GM23338 (cell line): ENCODE measurements at regions not wholly inside any gene's neighbourhood (a gene's known extent, or its start where the extent isn't known, plus 50 kb on each side); places are given as distances from the start of the nearest gene placed in this dataset.

Source experiments
- EZH2 ChIP-seq: fragments of 200-600 bp; sonication (generic); IDR thresholded peaks from one replicate; pipeline ENCODE4 v1.8.0; 2017; ENCODE audit warnings: antibody characterized with exemption, mild to moderate bottlenecking, low read depth; ENCODE audit not compliant: unreplicated experiment
- EZH2phosphoT487 ChIP-seq: fragments of 200-600 bp; sonication (generic); IDR thresholded peaks from one replicate; pipeline ENCODE4 v1.8.1; 2018; ENCODE audit warnings: antibody characterized with exemption; ENCODE audit not compliant: unreplicated experiment
- POLR2AphosphoS5 ChIP-seq: IDR thresholded peaks from 2 replicates; pipeline ENCODE4 v1.6.1; 2016; ENCODE audit warnings: antibody characterized with exemption, low read depth
- TF ChIP-seq, protein P1 (sequence below): IDR thresholded peaks from one replicate; pipeline ENCODE4 v1.6.1; 2018; ENCODE audit warnings: antibody characterized with exemption; ENCODE audit not compliant: unreplicated experiment
- TF ChIP-seq, protein P2 (sequence below), 2 experiments: fragments of 200-600 bp in 1 of 2; sonication (generic) in 1 of 2; conservative IDR thresholded peaks; 2 replicates each; pipeline versions ENCODE4 v1.5.1 to v1.6.1; 2016 to 2017; ENCODE audit warnings: antibody characterized with exemption in 2 of 2, low read depth in 2 of 2, mild to moderate bottlenecking in 2 of 2, moderate library complexity in 1 of 2
- TF ChIP-seq, protein P3 (sequence below): IDR thresholded peaks from 2 replicates; pipeline ENCODE4 v1.6.1; 2016; ENCODE audit warnings: antibody characterized with exemption

DNA sequence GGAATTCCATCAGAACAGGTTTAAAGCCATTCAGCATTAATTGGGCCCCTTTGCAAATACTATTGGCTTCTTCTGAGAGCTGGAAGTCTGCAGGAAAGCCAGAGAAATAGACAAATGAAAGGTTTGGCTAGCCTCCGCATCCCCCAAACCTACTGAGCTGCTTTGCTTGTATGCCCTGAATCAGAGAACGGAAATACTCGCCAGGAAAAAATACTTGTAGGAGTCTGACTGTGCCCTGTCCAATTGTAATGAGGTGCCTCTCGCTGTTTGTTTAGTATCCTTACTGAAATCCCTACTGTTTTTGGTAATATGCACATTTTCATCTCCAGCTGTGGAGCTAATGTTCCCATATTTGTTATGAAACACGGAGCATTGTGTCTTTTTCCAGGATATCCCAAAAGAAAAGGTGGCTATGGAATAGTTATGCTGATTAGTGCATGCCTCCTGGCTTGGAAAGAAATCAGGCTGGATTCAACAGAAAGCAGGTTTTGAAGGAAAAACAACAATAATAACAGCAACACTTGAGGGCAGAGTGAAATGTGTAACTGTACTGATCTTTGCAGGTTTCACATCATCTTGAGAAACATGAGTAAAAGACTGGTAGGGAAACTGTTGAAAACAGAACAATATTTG lies 50.7 kb upstream of the NLGN4X start:
- TF ChIP-seq, protein P1, sequence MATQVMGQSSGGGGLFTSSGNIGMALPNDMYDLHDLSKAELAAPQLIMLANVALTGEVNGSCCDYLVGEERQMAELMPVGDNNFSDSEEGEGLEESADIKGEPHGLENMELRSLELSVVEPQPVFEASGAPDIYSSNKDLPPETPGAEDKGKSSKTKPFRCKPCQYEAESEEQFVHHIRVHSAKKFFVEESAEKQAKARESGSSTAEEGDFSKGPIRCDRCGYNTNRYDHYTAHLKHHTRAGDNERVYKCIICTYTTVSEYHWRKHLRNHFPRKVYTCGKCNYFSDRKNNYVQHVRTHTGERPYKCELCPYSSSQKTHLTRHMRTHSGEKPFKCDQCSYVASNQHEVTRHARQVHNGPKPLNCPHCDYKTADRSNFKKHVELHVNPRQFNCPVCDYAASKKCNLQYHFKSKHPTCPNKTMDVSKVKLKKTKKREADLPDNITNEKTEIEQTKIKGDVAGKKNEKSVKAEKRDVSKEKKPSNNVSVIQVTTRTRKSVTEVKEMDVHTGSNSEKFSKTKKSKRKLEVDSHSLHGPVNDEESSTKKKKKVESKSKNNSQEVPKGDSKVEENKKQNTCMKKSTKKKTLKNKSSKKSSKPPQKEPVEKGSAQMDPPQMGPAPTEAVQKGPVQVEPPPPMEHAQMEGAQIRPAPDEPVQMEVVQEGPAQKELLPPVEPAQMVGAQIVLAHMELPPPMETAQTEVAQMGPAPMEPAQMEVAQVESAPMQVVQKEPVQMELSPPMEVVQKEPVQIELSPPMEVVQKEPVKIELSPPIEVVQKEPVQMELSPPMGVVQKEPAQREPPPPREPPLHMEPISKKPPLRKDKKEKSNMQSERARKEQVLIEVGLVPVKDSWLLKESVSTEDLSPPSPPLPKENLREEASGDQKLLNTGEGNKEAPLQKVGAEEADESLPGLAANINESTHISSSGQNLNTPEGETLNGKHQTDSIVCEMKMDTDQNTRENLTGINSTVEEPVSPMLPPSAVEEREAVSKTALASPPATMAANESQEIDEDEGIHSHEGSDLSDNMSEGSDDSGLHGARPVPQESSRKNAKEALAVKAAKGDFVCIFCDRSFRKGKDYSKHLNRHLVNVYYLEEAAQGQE = no peak
- TF ChIP-seq, protein P2, sequence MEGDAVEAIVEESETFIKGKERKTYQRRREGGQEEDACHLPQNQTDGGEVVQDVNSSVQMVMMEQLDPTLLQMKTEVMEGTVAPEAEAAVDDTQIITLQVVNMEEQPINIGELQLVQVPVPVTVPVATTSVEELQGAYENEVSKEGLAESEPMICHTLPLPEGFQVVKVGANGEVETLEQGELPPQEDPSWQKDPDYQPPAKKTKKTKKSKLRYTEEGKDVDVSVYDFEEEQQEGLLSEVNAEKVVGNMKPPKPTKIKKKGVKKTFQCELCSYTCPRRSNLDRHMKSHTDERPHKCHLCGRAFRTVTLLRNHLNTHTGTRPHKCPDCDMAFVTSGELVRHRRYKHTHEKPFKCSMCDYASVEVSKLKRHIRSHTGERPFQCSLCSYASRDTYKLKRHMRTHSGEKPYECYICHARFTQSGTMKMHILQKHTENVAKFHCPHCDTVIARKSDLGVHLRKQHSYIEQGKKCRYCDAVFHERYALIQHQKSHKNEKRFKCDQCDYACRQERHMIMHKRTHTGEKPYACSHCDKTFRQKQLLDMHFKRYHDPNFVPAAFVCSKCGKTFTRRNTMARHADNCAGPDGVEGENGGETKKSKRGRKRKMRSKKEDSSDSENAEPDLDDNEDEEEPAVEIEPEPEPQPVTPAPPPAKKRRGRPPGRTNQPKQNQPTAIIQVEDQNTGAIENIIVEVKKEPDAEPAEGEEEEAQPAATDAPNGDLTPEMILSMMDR (conservative IDR thresholded peaks at IDR 0.05; ENCODE audit: low read depth in 2 of 2) = no peak
- TF ChIP-seq EZH2phosphoT487 (no peak), POLR2AphosphoS5 (no peak), EZH2 (no peak)
- TF ChIP-seq, protein P3, sequence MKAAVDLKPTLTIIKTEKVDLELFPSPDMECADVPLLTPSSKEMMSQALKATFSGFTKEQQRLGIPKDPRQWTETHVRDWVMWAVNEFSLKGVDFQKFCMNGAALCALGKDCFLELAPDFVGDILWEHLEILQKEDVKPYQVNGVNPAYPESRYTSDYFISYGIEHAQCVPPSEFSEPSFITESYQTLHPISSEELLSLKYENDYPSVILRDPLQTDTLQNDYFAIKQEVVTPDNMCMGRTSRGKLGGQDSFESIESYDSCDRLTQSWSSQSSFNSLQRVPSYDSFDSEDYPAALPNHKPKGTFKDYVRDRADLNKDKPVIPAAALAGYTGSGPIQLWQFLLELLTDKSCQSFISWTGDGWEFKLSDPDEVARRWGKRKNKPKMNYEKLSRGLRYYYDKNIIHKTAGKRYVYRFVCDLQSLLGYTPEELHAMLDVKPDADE = no peak
